ENCODE measurements at regions not wholly inside any gene's neighbourhood (a gene's known extent, or its start where the extent isn't known, plus 50 kb on each side); places are given as distances from the start of the nearest gene placed in this dataset.

- no peaks in the 10 kb centered on the region for H3K79me1 ChIP-seq (ENCODE audit: low read depth in 1 of 2, low read length in 2 of 2)
- no peak overlapping the region for H2BK120ac ChIP-seq (ENCODE audit: low read depth, low read length)
- ChIA-PET POLR2A (ENCODE audit: unreplicated experiment) (no interaction called here), CTCF (no interaction called here)
- no peak overlapping the region for H3K23ac ChIP-seq (ENCODE audit: low read depth, low read length)
- H3K4ac ChIP-seq (ENCODE audit: low read depth, low read length), result no peak overlapping the region
- H3K9ac ChIP-seq (ENCODE audit: low read depth, low read length), result no peak overlapping the region
- peaks cover 2% of the 10 kb centered on the region; the same call in 1 of the 2 replicates for H3K9me3 ChIP-seq (ENCODE audit: control insufficient read depth, insufficient read depth, low read length)
- TF ChIP-seq NFE2L2 (IDR thresholded peaks at IDR 0.05; ENCODE audit: low read depth, low read length) (no peak), MAZ (IDR thresholded peaks at IDR 0.05; ENCODE audit: borderline replicate concordance, low read depth, low read length) (no peak), BHLHE40 (IDR thresholded peaks at IDR 0.05; ENCODE audit: low read depth, low read length) (no peak), MAFK (IDR thresholded peaks at IDR 0.05; ENCODE audit: low read depth, low read length) (no peak), SMC3 (IDR thresholded peaks at IDR 0.05; ENCODE audit: low read depth, low read length) (no peak), ELK1 (IDR thresholded peaks at IDR 0.05; ENCODE audit: borderline replicate concordance, low read depth, low read length) (no peak), CHD1 (IDR thresholded peaks at IDR 0.05; ENCODE audit: low read depth, low read length) (no peak), RAD21 (IDR thresholded peaks at IDR 0.05; ENCODE audit: low read length) (no peak)
- H3K56ac ChIP-seq (ENCODE audit: extremely low read depth, insufficient read depth, low read length), result no peak overlapping the region
- no peak overlapping the region for H2AFZ ChIP-seq (replicated peaks; ENCODE audit: low read length, poor library complexity)
- H3K18ac ChIP-seq (ENCODE audit: low read depth, low read length), result no peak overlapping the region
- no peaks in the 10 kb centered on the region for H3K36me3 ChIP-seq (ENCODE audit: control insufficient read depth, insufficient read depth, low read length)
- no peak overlapping the region for H4K5ac ChIP-seq (ENCODE audit: low read depth, low read length)
- H3K27me3 ChIP-seq (ENCODE audit: control insufficient read depth, insufficient read depth, low read length), result no peaks in the 10 kb centered on the region
- no peak overlapping the region for H2BK5ac ChIP-seq (ENCODE audit: low read depth, low read length, poor library complexity, severe bottlenecking)
- H3K4me3 ChIP-seq (ENCODE audit: insufficient read depth, low read depth, low read length), result no peak overlapping the region
- in situ Hi-C loops (cut with MboI; ENCODE audit: low sequenced_read_pairs), result no loop called here
- H2AK9ac ChIP-seq (replicated peaks; ENCODE audit: low read depth, low read length, poor library complexity), result no peak overlapping the region
- BruUV-seq (replicated peaks), result no TSS peak
- H3K27ac ChIP-seq (ENCODE audit: insufficient read depth, low read length), result no peak overlapping the region
- ATAC-seq (ENCODE audit: low read depth) (no peak), DNase-seq (no peak)
- no peak overlapping the region for H3K14ac ChIP-seq (replicated peaks; ENCODE audit: low read depth, low read length)
- no peak overlapping the region for H2AK5ac ChIP-seq (ENCODE audit: low read depth, low read length)
- no peak overlapping the region for H2BK15ac ChIP-seq (ENCODE audit: low read depth, low read length)
- no peak overlapping the region for H3K4me2 ChIP-seq (ENCODE audit: low read depth, low read length)
- H3K4me1 ChIP-seq (ENCODE audit: control insufficient read depth, insufficient read depth, low read length), result no peaks in the 10 kb centered on the region
- intact Hi-C loops (cut with micrococcal nuclease), result no loop called here
- H4K91ac ChIP-seq (ENCODE audit: insufficient read depth, low read depth, low read length), result no peak overlapping the region
- WGBS, 2 experiments (ENCODE audit: extremely low coverage in 2 of 2, insufficient read length in 1 of 2), result 89 to 100% methylated on average over 2 of the region's 3 CpGs
- no peaks in the 10 kb centered on the region for H3K9me1 ChIP-seq (ENCODE audit: insufficient read depth, low read length)
- H2BK20ac ChIP-seq (ENCODE audit: low read depth, low read length), result no peak overlapping the region
- dilution Hi-C loops (cut with HindIII; ENCODE audit: low sequenced_read_pairs, unreplicated experiment), result no loop called here
- H4K20me1 ChIP-seq (ENCODE audit: insufficient read depth, low read length), result no peaks in the 10 kb centered on the region
- no peak overlapping the region for H4K8ac ChIP-seq (ENCODE audit: low read depth in 2 of 2, low read length in 2 of 2)
Measured at GRCh38 chr12:88381466-88381865, 198.8 kb downstream of the KITLG start.

Measured in IMR-90 (cell line).